H9 (cell line): ENCODE measurements at regions not wholly inside any gene's neighbourhood (a gene's known extent, or its start where the extent isn't known, plus 50 kb on each side); places are given as distances from the start of the nearest gene placed in this dataset.

Experiments used
- DNase-seq: peaks from one replicate; pipeline ENCODE4 v3.0.0-alpha.2; 2017
- H2AFZ ChIP-seq: one replicate; pipeline ENCODE4 v1.6.1; 2013; ENCODE audit warnings: mild to moderate bottlenecking, low read length, control low read depth, moderate library complexity
- H2AK5ac ChIP-seq: 2 replicates; pipeline ENCODE4 v1.6.1; 2013; ENCODE audit warnings: low read length, control low read depth, mixed read lengths; ENCODE audit not compliant: insufficient read length
- H2BK120ac ChIP-seq: one replicate; pipeline ENCODE4 v1.6.1; 2013; ENCODE audit warnings: low read depth, mild to moderate bottlenecking, low read length, control low read depth, inconsistent platforms; ENCODE audit not compliant: poor library complexity, severe bottlenecking
- H2BK12ac ChIP-seq: 2 replicates; pipeline ENCODE4 v1.6.1; 2013; ENCODE audit warnings: low read length, control low read depth, mixed read lengths, low read depth; ENCODE audit not compliant: insufficient read length
- H2BK15ac ChIP-seq: 2 replicates; pipeline ENCODE4 v1.6.1; 2013; ENCODE audit warnings: low read depth, low read length, control low read depth
- H2BK20ac ChIP-seq: one replicate; pipeline ENCODE4 v1.6.1; 2013; ENCODE audit warnings: low read depth, mild to moderate bottlenecking, low read length, control low read depth, inconsistent platforms; ENCODE audit not compliant: poor library complexity, severe bottlenecking
- H2BK5ac ChIP-seq: 2 replicates; pipeline ENCODE4 v1.6.1; 2013; ENCODE audit warnings: low read length, control low read depth, mixed read lengths; ENCODE audit not compliant: insufficient read length
- H3K14ac ChIP-seq: 2 replicates; pipeline ENCODE4 v1.6.1; 2013; ENCODE audit warnings: low read length, control low read depth; ENCODE audit not compliant: insufficient read depth
- H3K18ac ChIP-seq: 2 replicates; pipeline ENCODE4 v1.6.1; 2013; ENCODE audit warnings: low read depth, mild to moderate bottlenecking, mixed read lengths, low read length, control low read depth; ENCODE audit not compliant: insufficient read length
- H3K23ac ChIP-seq: 2 replicates; pipeline ENCODE4 v1.6.1; 2013; ENCODE audit warnings: low read length, control low read depth, mixed read lengths, low read depth; ENCODE audit not compliant: insufficient read length
- H3K23me2 ChIP-seq: 2 replicates; pipeline ENCODE4 v1.6.1; 2013; ENCODE audit warnings: low read depth, mild to moderate bottlenecking, mixed read lengths, low read length, control low read depth; ENCODE audit not compliant: insufficient read length, poor library complexity, severe bottlenecking
- H3K27ac ChIP-seq: 2 replicates; pipeline ENCODE4 v1.5.1; 2013; ENCODE audit warnings: low read length, control low read depth, mixed read lengths, low read depth; ENCODE audit not compliant: insufficient read length
- H3K27me3 ChIP-seq: 2 replicates; pipeline ENCODE4 v1.6.1; 2013; ENCODE audit warnings: low read length, control low read depth, inconsistent platforms; ENCODE audit not compliant: insufficient read depth
- H3K4ac ChIP-seq: 2 replicates; pipeline ENCODE4 v1.6.1; 2013; ENCODE audit warnings: low read depth, mild to moderate bottlenecking, control low read depth, inconsistent platforms, low read length, moderate library complexity
- H3K4me1 ChIP-seq: 2 replicates; pipeline ENCODE4 v1.6.1; 2013; ENCODE audit warnings: low read length, control low read depth, inconsistent platforms; ENCODE audit not compliant: insufficient read depth
- H3K4me2 ChIP-seq: 2 replicates; pipeline ENCODE4 v1.6.1; 2013; ENCODE audit warnings: low read length, control low read depth, mixed read lengths; ENCODE audit not compliant: insufficient read length, insufficient read depth
- H3K56ac ChIP-seq: 2 replicates; pipeline ENCODE4 v1.6.1; 2013; ENCODE audit warnings: low read depth, mild to moderate bottlenecking, mixed read lengths, low read length, control low read depth; ENCODE audit not compliant: insufficient read length
- H3K79me1 ChIP-seq: 2 replicates; pipeline ENCODE4 v1.6.1; 2013; ENCODE audit warnings: low read depth, mild to moderate bottlenecking, moderate library complexity, low read length, control low read depth, inconsistent platforms; ENCODE audit not compliant: insufficient read depth, poor library complexity, severe bottlenecking
- H3K79me2 ChIP-seq: 2 replicates; pipeline ENCODE4 v1.6.1; 2013; ENCODE audit warnings: low read length, control low read depth, inconsistent platforms; ENCODE audit not compliant: insufficient read depth
- H3K9ac ChIP-seq: 2 replicates; pipeline ENCODE4 v1.6.1; 2013; ENCODE audit warnings: low read length, control low read depth, mixed read lengths; ENCODE audit not compliant: insufficient read length; ENCODE audit errors: extremely low read depth
- H3K9me3 ChIP-seq: one replicate; pipeline ENCODE4 v1.6.1; 2013; ENCODE audit warnings: low read depth, low read length, inconsistent platforms; ENCODE audit not compliant: control insufficient read depth
- H3T11ph ChIP-seq: one replicate; pipeline ENCODE4 v1.6.1; 2013; ENCODE audit warnings: mild to moderate bottlenecking, low read length, control low read depth, inconsistent platforms
- H4K20me1 ChIP-seq: one replicate; pipeline ENCODE4 v1.6.1; 2013; ENCODE audit not compliant: control insufficient read depth, insufficient read length, insufficient read depth
- H4K5ac ChIP-seq: 2 replicates; pipeline ENCODE4 v1.6.1; 2013; ENCODE audit warnings: low read depth, mild to moderate bottlenecking, mixed read lengths, low read length, control low read depth; ENCODE audit not compliant: insufficient read length
- H4K8ac ChIP-seq: replicated peaks from 2 replicates; pipeline ENCODE4 v1.6.1; 2013; ENCODE audit warnings: low read length, control low read depth, mixed read lengths, low read depth; ENCODE audit not compliant: insufficient read length
- H4K91ac ChIP-seq: 2 replicates; pipeline ENCODE4 v1.6.1; 2013; ENCODE audit warnings: low read depth, mild to moderate bottlenecking, moderate library complexity, mixed read lengths, low read length, control low read depth; ENCODE audit not compliant: insufficient read length
- H3K27ac Mint-ChIP-seq, 3 experiments: 2 replicates in 2 of 3; 3 replicates in 1 of 3; pipeline ENCODE4 v1.8.0; 2020 to 2021; ENCODE audit warnings: mixed read lengths in 3 of 3, mild to moderate bottlenecking in 1 of 3, moderate library complexity in 1 of 3
- H3K27me3 Mint-ChIP-seq: 2 replicates; pipeline ENCODE4 v1.8.0; 2021; ENCODE audit warnings: low read depth, mild to moderate bottlenecking, moderate library complexity, mixed read lengths
- H3K36me3 Mint-ChIP-seq, 3 experiments: 2 replicates in 2 of 3; 3 replicates in 1 of 3; pipeline ENCODE4 v1.8.0; 2020 to 2021; ENCODE audit warnings: low read depth in 3 of 3, mixed read lengths in 3 of 3; ENCODE audit not compliant: insufficient read depth in 1 of 3
- H3K4me1 Mint-ChIP-seq, 2 experiments: 2 replicates each; pipeline ENCODE4 v1.8.0; 2020; ENCODE audit warnings: mixed read lengths in 2 of 2
- H3K4me3 Mint-ChIP-seq, 2 experiments: 2 replicates in 1 of 2; 3 replicates in 1 of 2; pipeline ENCODE4 v1.8.0; 2020 to 2021; ENCODE audit warnings: mild to moderate bottlenecking in 2 of 2, mixed read lengths in 2 of 2, moderate library complexity in 1 of 2
- H3K9me3 Mint-ChIP-seq, 2 experiments: 2 replicates in 1 of 2; 3 replicates in 1 of 2; pipeline ENCODE4 v1.8.0; 2020; ENCODE audit warnings: mild to moderate bottlenecking in 2 of 2, mixed read lengths in 2 of 2, moderate library complexity in 1 of 2
- WGBS: extraction: QIAGEN DNeasy Blood & Tissue Kit; methylation state at CpG from one replicate; pipeline ENCODE4 v1.1.7; 2013; ENCODE audit warnings: missing lambda C conversion rate, low lambda C conversion rate, mixed read lengths; ENCODE audit not compliant: insufficient read length; ENCODE audit errors: extremely low coverage; 5-methylcytosine and 5-hydroxymethylcytosine counted together
- TF ChIP-seq, protein P1 (sequence below): fragments of 200-600 bp; sonication (generic); conservative IDR thresholded peaks from 3 replicates; pipeline ENCODE4 v1.8.0; 2021; ENCODE audit warnings: antibody characterized with exemption, mild to moderate bottlenecking

DNA sequence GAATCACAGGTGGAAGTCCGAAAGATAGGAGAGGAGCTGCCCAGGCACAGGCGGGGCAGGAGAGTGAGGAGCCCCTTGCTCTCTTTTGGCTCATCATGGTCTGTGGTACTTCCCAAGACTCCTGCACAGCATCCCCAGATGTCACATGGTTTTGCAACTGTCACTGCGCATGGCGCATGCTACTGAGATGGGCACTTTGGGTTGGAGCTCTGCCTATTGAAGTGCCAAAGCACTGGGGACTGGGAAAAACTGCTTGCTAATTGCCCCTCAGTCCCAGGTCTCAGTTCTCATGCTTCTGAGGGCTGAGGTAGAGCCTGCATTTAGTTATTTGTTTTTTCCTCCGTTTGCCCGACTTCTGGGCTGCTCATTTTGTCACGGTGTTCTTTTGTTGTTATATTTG is 156.8 kb upstream of the CDH13 start:
- Histone ChIP-seq H3K4me2 (no peak overlapping the region), H3K18ac (no peak overlapping the region), H3K79me2 (no peaks in the 10 kb centered on the region), H4K8ac (no peak overlapping the region), H3K4me1 (no peaks in the 10 kb centered on the region), H2AK5ac (no peak overlapping the region), H3K27me3 (no peaks in the 10 kb centered on the region), H2BK20ac (no peak overlapping the region), H4K20me1 (no peaks in the 10 kb centered on the region), H2BK15ac (no peak overlapping the region), H4K91ac (no peak overlapping the region), H3K14ac (no peak overlapping the region), H3K27ac (no peak overlapping the region), H4K5ac (no peak overlapping the region), H3K9ac (no peak overlapping the region), H2BK120ac (no peak overlapping the region), H2BK12ac (no peak overlapping the region), H3K4ac (no peak overlapping the region), H2AFZ (no peak overlapping the region), H3K23ac (no peak overlapping the region), H3K79me1 (no peaks in the 10 kb centered on the region), H2BK5ac (no peak overlapping the region), H3K9me3 (no peaks in the 10 kb centered on the region), H3K23me2 (no peaks in the 10 kb centered on the region), H3K56ac (no peak overlapping the region), H3T11ph (no peak overlapping the region)
- no peak overlapping the region for H3K27ac Mint-ChIP-seq
- H3K4me1 Mint-ChIP-seq, result no peaks in the 10 kb centered on the region
- TF ChIP-seq, protein P1, sequence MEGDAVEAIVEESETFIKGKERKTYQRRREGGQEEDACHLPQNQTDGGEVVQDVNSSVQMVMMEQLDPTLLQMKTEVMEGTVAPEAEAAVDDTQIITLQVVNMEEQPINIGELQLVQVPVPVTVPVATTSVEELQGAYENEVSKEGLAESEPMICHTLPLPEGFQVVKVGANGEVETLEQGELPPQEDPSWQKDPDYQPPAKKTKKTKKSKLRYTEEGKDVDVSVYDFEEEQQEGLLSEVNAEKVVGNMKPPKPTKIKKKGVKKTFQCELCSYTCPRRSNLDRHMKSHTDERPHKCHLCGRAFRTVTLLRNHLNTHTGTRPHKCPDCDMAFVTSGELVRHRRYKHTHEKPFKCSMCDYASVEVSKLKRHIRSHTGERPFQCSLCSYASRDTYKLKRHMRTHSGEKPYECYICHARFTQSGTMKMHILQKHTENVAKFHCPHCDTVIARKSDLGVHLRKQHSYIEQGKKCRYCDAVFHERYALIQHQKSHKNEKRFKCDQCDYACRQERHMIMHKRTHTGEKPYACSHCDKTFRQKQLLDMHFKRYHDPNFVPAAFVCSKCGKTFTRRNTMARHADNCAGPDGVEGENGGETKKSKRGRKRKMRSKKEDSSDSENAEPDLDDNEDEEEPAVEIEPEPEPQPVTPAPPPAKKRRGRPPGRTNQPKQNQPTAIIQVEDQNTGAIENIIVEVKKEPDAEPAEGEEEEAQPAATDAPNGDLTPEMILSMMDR, result no peak
- no peak for DNase-seq
- H3K9me3 Mint-ChIP-seq, result no peaks in the 10 kb centered on the region
- H3K36me3 Mint-ChIP-seq, result no peaks in the 10 kb centered on the region; a peak in 1 of 7 replicates
- no peak overlapping the region for H3K4me3 Mint-ChIP-seq
- H3K27me3 Mint-ChIP-seq, result no peaks in the 10 kb centered on the region; the same call in none of the 2 replicates
- no CpG with 5 or more reads among the region's 7 CpGs for WGBS
